Activated naive CD8-positive, alpha-beta T cell treated with anti-CD3 and anti-CD28 coated beads, Interleukin-2, amount 50 U/mL, for 24 hours (primary cell): ENCODE measurements at regions not wholly inside any gene's neighbourhood (a gene's known extent, or its start where the extent isn't known, plus 50 kb on each side); places are given as distances from the start of the nearest gene placed in this dataset.

Experiments used
- ATAC-seq: fragments of 150-1000 bp; cut with Tn5 transposase; one replicate; pipeline ENCODE4 v1.10.0; 2021
- DNase-seq: peaks from one replicate; pipeline ENCODE4 v3.0.0; 2021
- H3K27ac Mint-ChIP-seq: one replicate; pipeline ENCODE4 v1.8.0; 2021; ENCODE audit warnings: mild to moderate bottlenecking, mixed read lengths
- H3K27me3 Mint-ChIP-seq: one replicate; pipeline ENCODE4 v1.8.0; 2021; ENCODE audit warnings: mixed read lengths
- H3K36me3 Mint-ChIP-seq: one replicate; pipeline ENCODE4 v1.8.0; 2021; ENCODE audit warnings: low read depth, mixed read lengths
- H3K4me1 Mint-ChIP-seq: one replicate; pipeline ENCODE4 v1.8.0; 2021; ENCODE audit warnings: mixed read lengths
- H3K4me3 Mint-ChIP-seq: one replicate; pipeline ENCODE4 v1.8.0; 2021; ENCODE audit warnings: mild to moderate bottlenecking, moderate library complexity, mixed read lengths
- H3K9me3 Mint-ChIP-seq: one replicate; pipeline ENCODE4 v1.8.0; 2021; ENCODE audit warnings: mixed read lengths

GRCh38 chr1:238832106-238832505, 554.3 kb upstream of the CHRM3 start:
- no peak for ATAC-seq
- no peak overlapping the region for H3K27ac Mint-ChIP-seq

GRCh38 chr1:238830036-238830611, 556.2 kb upstream of the CHRM3 start:
- H3K9me3 Mint-ChIP-seq = peaks cover 36% of the 10 kb centered on the region
- no peaks in the 10 kb centered on the region for H3K27me3 Mint-ChIP-seq

More at GRCh38 chr1:238832106-238832505, 554.3 kb upstream of the CHRM3 start:
- no peaks in the 10 kb centered on the region for H3K4me1 Mint-ChIP-seq
- H3K9me3 Mint-ChIP-seq = peaks cover 38% of the 10 kb centered on the region
- H3K4me3 Mint-ChIP-seq = no peak overlapping the region
- no peaks in the 10 kb centered on the region for H3K27me3 Mint-ChIP-seq
- no peak for DNase-seq
- H3K36me3 Mint-ChIP-seq = no peaks in the 10 kb centered on the region

GRCh38 chr1:238826891-238827290, 559.5 kb upstream of the CHRM3 start:
- H3K27me3 Mint-ChIP-seq = no peaks in the 10 kb centered on the region
- no peaks in the 10 kb centered on the region for H3K36me3 Mint-ChIP-seq
- ATAC-seq = no peak
- no peak for DNase-seq
- peaks cover 27% of the 10 kb centered on the region for H3K9me3 Mint-ChIP-seq
- H3K4me3 Mint-ChIP-seq = no peak overlapping the region
- H3K4me1 Mint-ChIP-seq = no peaks in the 10 kb centered on the region
- H3K27ac Mint-ChIP-seq = no peak overlapping the region

More at GRCh38 chr1:238830036-238830611, 556.2 kb upstream of the CHRM3 start:
- Mint-ChIP-seq H3K27ac (no peak overlapping the region), H3K4me3 (no peak overlapping the region), H3K36me3 (no peaks in the 10 kb centered on the region), H3K4me1 (no peaks in the 10 kb centered on the region)
- ATAC-seq (no peak), DNase-seq (no peak)

- H3K27me3 Mint-ChIP-seq = no peaks in the 10 kb centered on the region
- no peaks in the 10 kb centered on the region for H3K36me3 Mint-ChIP-seq
- no peak overlapping the region for H3K27ac Mint-ChIP-seq
- DNase-seq (no peak), ATAC-seq (no peak)
- no peak overlapping the region for H3K4me3 Mint-ChIP-seq
- H3K4me1 Mint-ChIP-seq = no peaks in the 10 kb centered on the region
- peaks cover 12% of the 10 kb centered on the region for H3K9me3 Mint-ChIP-seq
These were observed 563.0 kb upstream of the CHRM3 start for GRCh38 chr1:238823416-238823815.

- DNase-seq = no peak
- no peak overlapping the region for H3K4me3 Mint-ChIP-seq
- H3K4me1 Mint-ChIP-seq = no peaks in the 10 kb centered on the region
- H3K9me3 Mint-ChIP-seq = peaks cover 25% of the 10 kb centered on the region
- ATAC-seq = no peak
- H3K36me3 Mint-ChIP-seq = no peaks in the 10 kb centered on the region
- no peak overlapping the region for H3K27ac Mint-ChIP-seq
- no peaks in the 10 kb centered on the region for H3K27me3 Mint-ChIP-seq
These were observed 575.0 kb upstream of the CHRM3 start for GRCh38 chr1:238811211-238811879.

- H3K27me3 Mint-ChIP-seq = no peaks in the 10 kb centered on the region
- no peaks in the 10 kb centered on the region for H3K4me1 Mint-ChIP-seq
- no peaks in the 10 kb centered on the region for H3K36me3 Mint-ChIP-seq
- ATAC-seq = no peak
- H3K9me3 Mint-ChIP-seq = peaks cover 10% of the 10 kb centered on the region
- no peak overlapping the region for H3K4me3 Mint-ChIP-seq
- H3K27ac Mint-ChIP-seq = no peak overlapping the region
- no peak for DNase-seq
These were observed 595.5 kb upstream of the CHRM3 start for GRCh38 chr1:238790882-238791281.

GRCh38 chr1:238789916-238790667, 596.3 kb upstream of the CHRM3 start:
- no peaks in the 10 kb centered on the region for H3K4me1 Mint-ChIP-seq
- H3K4me3 Mint-ChIP-seq = no peak overlapping the region
- no peaks in the 10 kb centered on the region for H3K36me3 Mint-ChIP-seq
- DNase-seq (no peak), ATAC-seq (no peak)
- no peak overlapping the region for H3K27ac Mint-ChIP-seq
- H3K27me3 Mint-ChIP-seq = no peaks in the 10 kb centered on the region
- H3K9me3 Mint-ChIP-seq = peaks cover 10% of the 10 kb centered on the region

GRCh38 chr1:238787471-238787870, 598.9 kb upstream of the CHRM3 start:
- Mint-ChIP-seq H3K36me3 (no peaks in the 10 kb centered on the region), H3K4me3 (no peak overlapping the region), H3K4me1 (no peaks in the 10 kb centered on the region), H3K27me3 (no peaks in the 10 kb centered on the region), H3K9me3 (peaks cover 10% of the 10 kb centered on the region), H3K27ac (no peak overlapping the region)
- ATAC-seq (no peak), DNase-seq (no peak)

GRCh38 chr1:238783633-238784032, 602.7 kb upstream of the CHRM3 start:
- no peak for DNase-seq
- Mint-ChIP-seq H3K27me3 (no peaks in the 10 kb centered on the region), H3K27ac (no peak overlapping the region), H3K4me3 (no peak overlapping the region), H3K9me3 (peaks cover 10% of the 10 kb centered on the region), H3K4me1 (no peaks in the 10 kb centered on the region), H3K36me3 (no peaks in the 10 kb centered on the region)
- ATAC-seq = no peak

- Mint-ChIP-seq H3K36me3 (no peaks in the 10 kb centered on the region), H3K27ac (no peak overlapping the region), H3K4me1 (no peaks in the 10 kb centered on the region), H3K27me3 (no peaks in the 10 kb centered on the region), H3K9me3 (peaks cover 10% of the 10 kb centered on the region), H3K4me3 (no peak overlapping the region)
- ATAC-seq (no peak), DNase-seq (no peak)
These were observed 606.7 kb upstream of the CHRM3 start for GRCh38 chr1:238779716-238780115.

GRCh38 chr1:238778113-238778512, 608.3 kb upstream of the CHRM3 start:
- no peak overlapping the region for H3K4me3 Mint-ChIP-seq
- H3K27ac Mint-ChIP-seq = no peak overlapping the region
- H3K9me3 Mint-ChIP-seq = peaks cover 10% of the 10 kb centered on the region

GRCh38 chr1:238777551-238777950, 608.8 kb upstream of the CHRM3 start:
- no peaks in the 10 kb centered on the region for H3K27me3 Mint-ChIP-seq
- no peak overlapping the region for H3K27ac Mint-ChIP-seq
- peaks cover 10% of the 10 kb centered on the region for H3K9me3 Mint-ChIP-seq
- ATAC-seq (no peak), DNase-seq (no peak)
- H3K4me3 Mint-ChIP-seq = no peak overlapping the region
- H3K4me1 Mint-ChIP-seq = no peaks in the 10 kb centered on the region
- H3K36me3 Mint-ChIP-seq = no peaks in the 10 kb centered on the region

More at GRCh38 chr1:238778113-238778512, 608.3 kb upstream of the CHRM3 start:
- Mint-ChIP-seq H3K4me1 (no peaks in the 10 kb centered on the region), H3K36me3 (no peaks in the 10 kb centered on the region), H3K27me3 (no peaks in the 10 kb centered on the region)
- ATAC-seq (no peak), DNase-seq (no peak)

GRCh38 chr1:238776126-238776525, 610.2 kb upstream of the CHRM3 start:
- no peak overlapping the region for H3K4me3 Mint-ChIP-seq
- peaks cover 5% of the 10 kb centered on the region for H3K9me3 Mint-ChIP-seq
- no peak for ATAC-seq
- H3K36me3 Mint-ChIP-seq = no peaks in the 10 kb centered on the region
- no peak overlapping the region for H3K27ac Mint-ChIP-seq
- no peaks in the 10 kb centered on the region for H3K27me3 Mint-ChIP-seq
- DNase-seq = no peak
- H3K4me1 Mint-ChIP-seq = no peaks in the 10 kb centered on the region

- no peaks in the 10 kb centered on the region for H3K4me1 Mint-ChIP-seq
- ATAC-seq (no peak), DNase-seq (no peak)
- H3K9me3 Mint-ChIP-seq = peaks cover 5% of the 10 kb centered on the region
- no peaks in the 10 kb centered on the region for H3K27me3 Mint-ChIP-seq
- no peak overlapping the region for H3K27ac Mint-ChIP-seq
- no peaks in the 10 kb centered on the region for H3K36me3 Mint-ChIP-seq
- H3K4me3 Mint-ChIP-seq = no peak overlapping the region
These were observed 614.0 kb upstream of the CHRM3 start for GRCh38 chr1:238772322-238772721.

GRCh38 chr1:238767321-238767720, 619.0 kb upstream of the CHRM3 start:
- no peaks in the 10 kb centered on the region for H3K4me1 Mint-ChIP-seq
- ATAC-seq (no peak), DNase-seq (no peak)
- no peak overlapping the region for H3K27ac Mint-ChIP-seq
- peaks cover 26% of the 10 kb centered on the region for H3K9me3 Mint-ChIP-seq
- no peaks in the 10 kb centered on the region for H3K36me3 Mint-ChIP-seq
- no peaks in the 10 kb centered on the region for H3K27me3 Mint-ChIP-seq
- no peak overlapping the region for H3K4me3 Mint-ChIP-seq
